ENCODE measurements at regions not wholly inside any gene's neighbourhood (a gene's known extent, or its start where the extent isn't known, plus 50 kb on each side); places are given as distances from the start of the nearest gene placed in this dataset.

- no peak for TF ChIP-seq CTCF (IDR thresholded peaks at IDR 0.05; ENCODE audit: low read depth, low read length, poor library complexity, severe bottlenecking)
- no peak for TF ChIP-seq EZH2phosphoT487 (IDR thresholded peaks at IDR 0.05; ENCODE audit: borderline replicate concordance, low read length)
Measured at GRCh38 chr4:173857828-173858227, 327.8 kb upstream of the HAND2 start.
